Small intestine (tissue), 7 donors: ENCODE measurements at regions not wholly inside any gene's neighbourhood (a gene's known extent, or its start where the extent isn't known, plus 50 kb on each side); places are given as distances from the start of the nearest gene placed in this dataset.

ENCODE experiments used
- DNase-seq, 2 donors: peaks; one replicate each; pipeline versions ENCODE4 v3.0.0 to v3.0.0-alpha.2; 2013
- FAIRE-seq: peaks from 2 replicates; lab custom pipeline; 2012; peaks lifted over from hg19 to GRCh38; lab: Jason Lieb, UNC
- H3K27ac ChIP-seq, 3 donors: one replicate each; pipeline ENCODE4 v1.5.1; 2013; ENCODE audit warnings: low read length in 2 of 3, mild to moderate bottlenecking in 2 of 3, control low read depth in 1 of 3, inconsistent platforms in 1 of 3, low read depth in 1 of 3, moderate library complexity in 1 of 3
- H3K27me3 ChIP-seq, 3 donors: one replicate each; pipeline ENCODE4 v1.6.1; 2013; ENCODE audit warnings: low read length in 3 of 3, inconsistent platforms in 1 of 3; ENCODE audit not compliant: control insufficient read depth in 3 of 3, insufficient read depth in 3 of 3
- H3K36me3 ChIP-seq, 3 donors: one replicate each; pipeline ENCODE4 v1.6.1; 2013; ENCODE audit warnings: low read length in 3 of 3, inconsistent platforms in 1 of 3, low read depth in 1 of 3, mild to moderate bottlenecking in 1 of 3, moderate library complexity in 1 of 3; ENCODE audit not compliant: control insufficient read depth in 3 of 3, insufficient read depth in 2 of 3
- H3K4me1 ChIP-seq, 3 donors: one replicate each; pipeline ENCODE4 v1.6.1; 2013; ENCODE audit warnings: low read length in 2 of 3, inconsistent platforms in 1 of 3, low read depth in 1 of 3, mild to moderate bottlenecking in 1 of 3, moderate library complexity in 1 of 3; ENCODE audit not compliant: control insufficient read depth in 3 of 3, insufficient read depth in 2 of 3
- H3K4me3 ChIP-seq, 3 donors: one replicate each; pipeline ENCODE4 v1.5.1; 2013; ENCODE audit warnings: low read length in 3 of 3, control low read depth in 1 of 3, inconsistent platforms in 1 of 3, low read depth in 1 of 3, mild to moderate bottlenecking in 1 of 3, moderate library complexity in 1 of 3
- H3K9me3 ChIP-seq, 2 donors: one replicate each; pipeline ENCODE4 v1.6.1; 2013; ENCODE audit warnings: low read depth in 1 of 2, low read length in 1 of 2; ENCODE audit not compliant: control insufficient read depth in 2 of 2, insufficient read depth in 1 of 2
- WGBS, 3 donors: extraction: QIAGEN DNeasy Blood & Tissue Kit; methylation state at CpG; one replicate each; pipeline ENCODE4 v1.1.7; 2013; 5-methylcytosine and 5-hydroxymethylcytosine counted together
- donor health status: healthy with polysubstance abuse.
- donor health status: control.
- donor health status: control.
- donor health status: Bipolar disorder and iron deficiency.
- donor health status: healthy.

- no peak overlapping the region for H3K27ac ChIP-seq
- no peaks in the 10 kb centered on the region for H3K36me3 ChIP-seq
- H3K27me3 ChIP-seq = peaks cover 0 to 3% (median 0%) of the 10 kb centered on the region in 3 donors
- no peak overlapping the region for H3K4me3 ChIP-seq
- H3K9me3 ChIP-seq = no peaks in the 10 kb centered on the region
- WGBS, 3 donors = 43 to 54% (median 50%) methylated on average over 7 of the region's 7 CpGs
- H3K4me1 ChIP-seq = no peaks in the 10 kb centered on the region
- FAIRE-seq = no peak
- no peak for DNase-seq
These were observed 60.2 kb downstream of the TFAP2C start for GRCh38 chr20:56689318-56689717.

DNA sequence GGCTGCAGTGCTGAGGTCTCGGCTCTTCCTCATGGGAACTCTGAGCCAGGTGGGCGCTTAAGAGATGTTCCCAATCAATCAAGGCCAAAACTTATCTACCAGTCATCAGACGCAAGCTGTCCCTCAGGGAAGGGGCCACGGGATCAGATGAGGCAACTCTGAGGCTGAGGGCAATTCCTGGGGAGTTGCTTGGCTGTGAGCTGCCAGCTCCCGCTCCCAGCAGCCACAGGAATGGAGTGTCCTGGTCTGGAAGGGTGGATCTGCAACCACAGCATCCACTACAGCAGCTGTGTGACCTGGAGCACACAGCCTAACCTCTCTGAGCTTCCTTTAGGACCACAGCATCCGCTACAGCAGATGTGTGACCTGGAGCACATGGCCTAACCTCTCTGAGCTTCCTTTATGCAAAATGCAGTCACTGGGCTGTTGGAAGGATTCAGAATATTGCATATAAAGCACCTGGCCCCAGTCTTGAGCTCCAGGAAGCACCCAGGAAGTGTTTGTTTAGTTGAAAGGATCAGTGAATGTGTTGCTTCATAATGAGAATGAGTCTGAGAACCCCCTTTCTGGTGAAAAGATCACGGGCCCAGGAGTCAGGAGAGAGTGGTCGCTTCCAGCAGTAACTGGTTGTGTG, 60.9 kb downstream of the TFAP2C start:
- Histone ChIP-seq H3K4me1 (no peaks in the 10 kb centered on the region), H3K36me3 (no peaks in the 10 kb centered on the region), H3K27me3 (peaks cover 0 to 3% (median 0%) of the 10 kb centered on the region in 3 donors), H3K27ac (no peak overlapping the region), H3K9me3 (no peaks in the 10 kb centered on the region), H3K4me3 (no peak overlapping the region)
- WGBS, 3 donors = 48 to 53% (median 50%) methylated on average over 8 of the region's 8 CpGs
- FAIRE-seq (no peak), DNase-seq (no peak)

GRCh38 chr20:56690531-56691175, 61.5 kb downstream of the TFAP2C start:
- H3K9me3 ChIP-seq = no peaks in the 10 kb centered on the region
- no peak overlapping the region for H3K4me3 ChIP-seq
- FAIRE-seq (no peak), DNase-seq (peak in 1 of 2 donors; percentile 6)
- no peaks in the 10 kb centered on the region for H3K4me1 ChIP-seq
- no peaks in the 10 kb centered on the region for H3K36me3 ChIP-seq
- peaks cover 0 to 3% (median 0%) of the 10 kb centered on the region in 3 donors for H3K27me3 ChIP-seq
- 12 to 33% (median 24%) methylated on average over 11 of the region's 11 CpGs for whole genome bisulfite sequencing, 3 donors
- H3K27ac ChIP-seq = no peak overlapping the region

GRCh38 chr20:56691325-56691998, 62.4 kb downstream of the TFAP2C start:
- Histone ChIP-seq H3K27me3 (peaks cover 0 to 3% (median 0%) of the 10 kb centered on the region in 3 donors), H3K27ac (no peak overlapping the region), H3K36me3 (no peaks in the 10 kb centered on the region), H3K4me1 (no peaks in the 10 kb centered on the region), H3K9me3 (no peaks in the 10 kb centered on the region), H3K4me3 (no peak overlapping the region)
- no peak for FAIRE-seq
- DNase-seq = no peak
- 61 to 70% (median 63%) methylated on average over 10 to 11 of the region's 11 CpGs for WGBS, 3 donors

DNA sequence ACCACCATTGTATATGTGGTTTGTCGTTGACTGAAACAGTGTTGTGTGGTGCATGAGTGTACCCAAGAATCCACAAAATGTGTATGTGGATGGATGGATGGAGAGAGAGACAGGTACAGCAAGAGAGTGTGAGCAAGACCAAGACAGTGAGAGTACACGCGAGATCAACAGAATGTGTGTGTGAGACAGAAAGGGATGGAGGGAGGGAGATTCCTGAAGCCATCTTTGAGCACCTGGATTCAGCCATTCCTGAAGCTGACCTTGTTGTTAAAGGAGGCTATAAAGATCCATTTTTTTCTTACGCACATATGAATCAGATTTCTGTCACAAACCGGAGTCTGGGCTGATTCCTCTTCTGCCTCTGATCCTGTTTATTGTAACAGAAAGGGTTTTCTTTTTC, 64.1 kb downstream of the TFAP2C start:
- H3K27ac ChIP-seq = no peak overlapping the region
- H3K9me3 ChIP-seq = no peaks in the 10 kb centered on the region
- DNase-seq = no peak
- no peaks in the 10 kb centered on the region for H3K4me1 ChIP-seq
- no peak overlapping the region for H3K4me3 ChIP-seq
- no peak for FAIRE-seq
- 95 to 98% (median 95%) methylated on average over 5 of the region's 5 CpGs for WGBS, 3 donors
- H3K27me3 ChIP-seq = peaks cover 0 to 3% (median 0%) of the 10 kb centered on the region in 3 donors
- no peaks in the 10 kb centered on the region for H3K36me3 ChIP-seq

- FAIRE-seq (no peak), DNase-seq (no peak)
- Histone ChIP-seq H3K36me3 (no peaks in the 10 kb centered on the region), H3K4me3 (no peak overlapping the region), H3K27ac (no peak overlapping the region), H3K9me3 (no peaks in the 10 kb centered on the region), H3K4me1 (no peaks in the 10 kb centered on the region), H3K27me3 (no peaks in the 10 kb centered on the region)
- 82 to 89% (median 85%) methylated on average over 11 of the region's 11 CpGs for WGBS, 3 donors
These were observed 68.4 kb downstream of the TFAP2C start for GRCh38 chr20:56697476-56697875.

DNA sequence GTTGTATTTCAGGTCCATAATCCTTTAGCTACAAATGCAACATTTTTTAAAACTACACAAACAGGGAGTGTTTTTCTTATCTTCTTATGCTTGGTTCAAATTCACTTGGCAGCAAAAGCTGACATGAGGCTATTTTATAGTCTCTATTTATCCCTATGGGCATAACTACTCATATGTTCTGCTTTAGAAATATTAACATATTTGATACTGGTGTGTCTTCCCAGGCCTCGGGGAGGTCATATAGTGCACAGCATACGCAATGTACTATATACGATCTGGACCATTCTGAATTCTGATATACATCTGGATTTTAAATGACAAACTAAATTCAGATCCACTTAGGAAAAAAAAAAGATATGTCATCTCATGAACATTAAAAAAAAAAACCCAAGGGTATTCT, 69.2 kb downstream of the TFAP2C start:
- H3K36me3 ChIP-seq = no peaks in the 10 kb centered on the region
- WGBS, 3 donors = 80 to 86% (median 82%) methylated on average over 3 of the region's 3 CpGs
- H3K4me1 ChIP-seq = no peaks in the 10 kb centered on the region
- no peak for FAIRE-seq
- H3K27ac ChIP-seq = no peak overlapping the region
- H3K4me3 ChIP-seq = no peak overlapping the region
- DNase-seq = no peak
- H3K27me3 ChIP-seq = no peaks in the 10 kb centered on the region
- no peaks in the 10 kb centered on the region for H3K9me3 ChIP-seq

GRCh38 chr20:56698749-56699148, 69.6 kb downstream of the TFAP2C start:
- FAIRE-seq (no peak), DNase-seq (no peak)
- 48 to 55% (median 50%) methylated on average over 7 of the region's 7 CpGs for WGBS, 3 donors
- no peaks in the 10 kb centered on the region for H3K9me3 ChIP-seq
- no peak overlapping the region for H3K27ac ChIP-seq
- no peaks in the 10 kb centered on the region for H3K36me3 ChIP-seq
- peaks cover 0 to 2% (median 0%) of the 10 kb centered on the region in 3 donors for H3K27me3 ChIP-seq
- H3K4me3 ChIP-seq = no peak overlapping the region
- no peaks in the 10 kb centered on the region for H3K4me1 ChIP-seq
